OCI-LY1 (cell line): ENCODE measurements at regions not wholly inside any gene's neighbourhood (a gene's known extent, or its start where the extent isn't known, plus 50 kb on each side); places are given as distances from the start of the nearest gene placed in this dataset.

ENCODE experiments used
- H2AFZ ChIP-seq: fragments of 200-600 bp; sonication (generic), shearing (Covaris generic); 2 replicates; pipeline ENCODE4 v1.6.0; 2014; ENCODE audit warnings: antibody characterized with exemption, mild to moderate bottlenecking, low read length
- H3F3A ChIP-seq: fragments of 200-600 bp; sonication (generic), shearing (Covaris generic); 2 replicates; pipeline ENCODE4 v1.6.0; 2014; ENCODE audit warnings: mild to moderate bottlenecking, antibody characterized with exemption, low read length, moderate library complexity; ENCODE audit not compliant: insufficient read depth
- H3K27ac ChIP-seq: fragments of 200-600 bp; sonication (generic); 2 replicates; pipeline ENCODE4 v1.5.1; 2014; ENCODE audit warnings: low read length, mixed run types, mild to moderate bottlenecking, low read depth; ENCODE audit not compliant: poor library complexity, severe bottlenecking
- H3K27me3 ChIP-seq: fragments of 200-600 bp; sonication (generic); 2 replicates; pipeline ENCODE4 v1.6.0; 2014; ENCODE audit warnings: antibody characterized with exemption, mild to moderate bottlenecking, low read length, moderate library complexity; ENCODE audit not compliant: insufficient read depth
- H3K36me3 ChIP-seq: fragments of 200-600 bp; sonication (generic); 2 replicates; pipeline ENCODE4 v1.6.1; 2014; ENCODE audit warnings: mild to moderate bottlenecking, antibody characterized with exemption, low read length, moderate library complexity, mixed read lengths; ENCODE audit not compliant: insufficient read depth
- H3K4me1 ChIP-seq: fragments of 200-600 bp; sonication (generic); 2 replicates; pipeline ENCODE4 v1.5.1; 2014; ENCODE audit warnings: mild to moderate bottlenecking, low read length, moderate library complexity; ENCODE audit not compliant: insufficient read depth, severe bottlenecking
- H3K4me2 ChIP-seq: fragments of 200-600 bp; sonication (generic), shearing (Covaris generic); 2 replicates; pipeline ENCODE4 v1.6.1; 2014; ENCODE audit warnings: low read length
- H3K4me3 ChIP-seq: fragments of 200-600 bp; sonication (generic); 2 replicates; pipeline ENCODE4 v1.5.1; 2014; ENCODE audit warnings: low read length, low read depth, mild to moderate bottlenecking, mixed read lengths; ENCODE audit not compliant: poor library complexity, severe bottlenecking
- H3K79me2 ChIP-seq: fragments of 200-600 bp; shearing (Covaris generic); 2 replicates; pipeline ENCODE4 v1.6.1; 2016; ENCODE audit warnings: mixed run types, low read length, mixed read lengths; ENCODE audit not compliant: insufficient read depth
- H3K9ac ChIP-seq: fragments of 200-600 bp; sonication (generic), shearing (Covaris generic); 2 replicates; pipeline ENCODE4 v1.6.1; 2014; ENCODE audit warnings: mild to moderate bottlenecking, low read length, mixed read lengths
- H3K9me2 ChIP-seq: fragments of 200-600 bp; sonication (generic), shearing (Covaris generic); 2 replicates; pipeline ENCODE4 v1.6.1; 2014; ENCODE audit warnings: low read depth, mild to moderate bottlenecking, low read length, mixed read lengths
- H3K9me3 ChIP-seq: fragments of 200-600 bp; shearing (Covaris generic); 2 replicates; pipeline ENCODE4 v1.6.1; 2014; ENCODE audit warnings: low read length, mixed read lengths
- H4K20me1 ChIP-seq: fragments of 200-600 bp; sonication (generic), shearing (Covaris generic); 2 replicates; pipeline ENCODE4 v1.6.0; 2016; ENCODE audit warnings: mild to moderate bottlenecking, low read length; ENCODE audit not compliant: insufficient read depth
- CTCF ChIP-seq: fragments of 200-600 bp; sonication (generic), shearing (Covaris generic); IDR thresholded peaks from 2 replicates; pipeline ENCODE4 v1.5.1; 2017; ENCODE audit warnings: mild to moderate bottlenecking, antibody characterized with exemption, low read length, moderate library complexity, mixed read lengths
- EZH2 ChIP-seq: fragments of 200-600 bp; sonication (generic), shearing (Covaris generic); IDR thresholded peaks from 2 replicates; pipeline ENCODE4 v1.8.0; 2017; ENCODE audit warnings: borderline replicate concordance, mixed run types, mild to moderate bottlenecking, antibody characterized with exemption, low read length, moderate library complexity, mixed read lengths

GRCh38 chr13:58919551-58919950 lies 1244.2 kb downstream of the DIAPH3 start:
- H3K9ac ChIP-seq = no peak overlapping the region
- H3K27me3 ChIP-seq = no peaks in the 10 kb centered on the region
- no peak overlapping the region for H3K4me3 ChIP-seq
- no peaks in the 10 kb centered on the region for H3K9me3 ChIP-seq
- no peaks in the 10 kb centered on the region for H3K4me1 ChIP-seq
- TF ChIP-seq EZH2 (no peak), CTCF (no peak)
- H3K27ac ChIP-seq = no peak overlapping the region
- H2AFZ ChIP-seq = no peak overlapping the region
- H3F3A ChIP-seq = no peaks in the 10 kb centered on the region
- no peaks in the 10 kb centered on the region for H3K36me3 ChIP-seq
- H4K20me1 ChIP-seq = no peaks in the 10 kb centered on the region
- H3K4me2 ChIP-seq = no peak overlapping the region
- H3K9me2 ChIP-seq = no peaks in the 10 kb centered on the region
- H3K79me2 ChIP-seq = no peaks in the 10 kb centered on the region

GRCh38 chr13:58921129-58921528 lies 1242.6 kb downstream of the DIAPH3 start:
- H3K27ac ChIP-seq = no peak overlapping the region
- no peaks in the 10 kb centered on the region for H3K9me3 ChIP-seq
- H3K79me2 ChIP-seq = no peaks in the 10 kb centered on the region
- H3K4me3 ChIP-seq = no peak overlapping the region
- no peak overlapping the region for H3K9ac ChIP-seq
- no peak for TF ChIP-seq EZH2
- TF ChIP-seq CTCF = no peak
- no peak overlapping the region for H3K4me2 ChIP-seq
- H3K36me3 ChIP-seq = no peaks in the 10 kb centered on the region
- no peaks in the 10 kb centered on the region for H3K4me1 ChIP-seq
- no peaks in the 10 kb centered on the region for H3K27me3 ChIP-seq
- H3K9me2 ChIP-seq = no peaks in the 10 kb centered on the region
- H2AFZ ChIP-seq = no peak overlapping the region
- no peaks in the 10 kb centered on the region for H3F3A ChIP-seq
- H4K20me1 ChIP-seq = no peaks in the 10 kb centered on the region

GRCh38 chr13:58926858-58927257 lies 1236.9 kb downstream of the DIAPH3 start:
- TF ChIP-seq CTCF (no peak), EZH2 (no peak)
- no peak overlapping the region for H3K4me2 ChIP-seq
- H3K36me3 ChIP-seq = no peaks in the 10 kb centered on the region
- H3K27ac ChIP-seq = no peak overlapping the region
- H3K27me3 ChIP-seq = no peaks in the 10 kb centered on the region
- no peaks in the 10 kb centered on the region for H4K20me1 ChIP-seq
- H3K4me3 ChIP-seq = no peak overlapping the region
- H3K79me2 ChIP-seq = no peaks in the 10 kb centered on the region
- no peaks in the 10 kb centered on the region for H3F3A ChIP-seq
- H3K9me3 ChIP-seq = no peaks in the 10 kb centered on the region
- H3K9me2 ChIP-seq = no peaks in the 10 kb centered on the region
- H2AFZ ChIP-seq = no peak overlapping the region
- H3K9ac ChIP-seq = no peak overlapping the region
- no peaks in the 10 kb centered on the region for H3K4me1 ChIP-seq
